AG04449 (cell line): ENCODE measurements at regions not wholly inside any gene's neighbourhood (a gene's known extent, or its start where the extent isn't known, plus 50 kb on each side); places are given as distances from the start of the nearest gene placed in this dataset.

ENCODE experiments used
- CTCF ChIA-PET: fragments of 350-600 bp; formaldehyde crosslinking; extraction: SDS; loops from one replicate; lab custom pipeline; 2021; ENCODE audit warnings: antibody characterized with exemption; lab: Yijun Ruan, JAX
- POLR2A ChIA-PET: fragments of 400-600, 350-600 bp; formaldehyde crosslinking; extraction: SDS; loops from one replicate; lab custom pipeline; 2020; ENCODE audit warnings: antibody characterized with exemption, inconsistent platforms; lab: Yijun Ruan, JAX
- DNase-seq: peaks from one replicate; pipeline ENCODE4 v3.0.0-alpha.2; 2010; ENCODE audit warnings: low read depth, low spot score
- H3K4me3 ChIP-seq: 2 replicates; pipeline ENCODE4 v1.5.1; 2011; ENCODE audit warnings: low read depth, mild to moderate bottlenecking, control low read depth, low read length
- TF ChIP-seq, protein P1 (sequence below): IDR thresholded peaks from one replicate; pipeline ENCODE4 v1.5.1; 2011; ENCODE audit warnings: mild to moderate bottlenecking, moderate library complexity, low read length, control low read depth, inconsistent platforms; ENCODE audit not compliant: insufficient read depth; ENCODE audit errors: missing control alignments

DNA sequence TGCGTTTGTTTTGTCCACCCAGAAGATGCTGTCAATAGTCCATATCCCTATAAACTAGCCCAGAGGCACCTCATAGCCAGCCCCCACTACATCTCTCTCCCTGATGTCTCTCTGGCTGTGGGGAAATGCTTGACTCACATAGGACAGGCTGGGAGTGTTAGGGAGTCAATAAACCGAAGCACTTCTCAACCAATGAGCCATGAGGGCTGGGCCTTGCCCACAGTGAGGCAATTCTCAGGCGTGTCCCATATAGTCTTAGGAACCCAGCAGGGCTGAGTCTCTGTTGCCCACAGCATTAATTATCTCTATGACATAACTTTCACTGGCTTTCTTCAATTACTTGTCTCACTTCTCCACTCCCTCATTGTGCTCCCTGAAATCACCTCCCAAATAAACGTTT lies 387.3 kb upstream of the CDH11 start:
- TF ChIP-seq, protein P1, sequence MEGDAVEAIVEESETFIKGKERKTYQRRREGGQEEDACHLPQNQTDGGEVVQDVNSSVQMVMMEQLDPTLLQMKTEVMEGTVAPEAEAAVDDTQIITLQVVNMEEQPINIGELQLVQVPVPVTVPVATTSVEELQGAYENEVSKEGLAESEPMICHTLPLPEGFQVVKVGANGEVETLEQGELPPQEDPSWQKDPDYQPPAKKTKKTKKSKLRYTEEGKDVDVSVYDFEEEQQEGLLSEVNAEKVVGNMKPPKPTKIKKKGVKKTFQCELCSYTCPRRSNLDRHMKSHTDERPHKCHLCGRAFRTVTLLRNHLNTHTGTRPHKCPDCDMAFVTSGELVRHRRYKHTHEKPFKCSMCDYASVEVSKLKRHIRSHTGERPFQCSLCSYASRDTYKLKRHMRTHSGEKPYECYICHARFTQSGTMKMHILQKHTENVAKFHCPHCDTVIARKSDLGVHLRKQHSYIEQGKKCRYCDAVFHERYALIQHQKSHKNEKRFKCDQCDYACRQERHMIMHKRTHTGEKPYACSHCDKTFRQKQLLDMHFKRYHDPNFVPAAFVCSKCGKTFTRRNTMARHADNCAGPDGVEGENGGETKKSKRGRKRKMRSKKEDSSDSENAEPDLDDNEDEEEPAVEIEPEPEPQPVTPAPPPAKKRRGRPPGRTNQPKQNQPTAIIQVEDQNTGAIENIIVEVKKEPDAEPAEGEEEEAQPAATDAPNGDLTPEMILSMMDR, result no peak
- ChIA-PET POLR2A (interaction anchor here (0.7 kb wide), 1 partner anchor 24 kb away, joined by 3 read pairs; no protein-coding TSS in a partner anchor), CTCF (no interaction called here)
- no peak overlapping the region for H3K4me3 ChIP-seq
- no peak for DNase-seq

DNA sequence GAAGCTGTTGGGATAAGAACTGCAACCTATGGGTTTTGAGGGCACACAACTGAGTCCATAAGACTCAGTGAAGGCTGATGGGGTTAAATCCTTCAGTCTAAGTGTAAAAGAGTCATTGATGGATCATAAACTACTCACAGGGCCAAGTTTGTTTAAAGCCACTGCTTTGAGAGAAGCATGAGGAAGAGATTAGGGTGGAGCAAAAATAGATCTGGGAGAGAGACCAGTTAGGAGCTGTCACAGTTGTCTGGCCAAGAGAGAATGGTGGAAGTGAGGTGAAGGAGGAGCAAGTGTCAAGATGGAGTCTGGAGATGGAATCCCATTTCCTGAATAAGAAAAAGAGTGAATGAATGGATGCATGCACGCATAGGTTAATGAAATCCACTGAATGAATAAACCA lies 379.1 kb upstream of the CDH11 start:
- TF ChIP-seq, protein P1, result no peak
- no peak for DNase-seq
- CTCF ChIA-PET, result no interaction called here
- POLR2A ChIA-PET, result no interaction called here
- H3K4me3 ChIP-seq, result no peak overlapping the region

DNA sequence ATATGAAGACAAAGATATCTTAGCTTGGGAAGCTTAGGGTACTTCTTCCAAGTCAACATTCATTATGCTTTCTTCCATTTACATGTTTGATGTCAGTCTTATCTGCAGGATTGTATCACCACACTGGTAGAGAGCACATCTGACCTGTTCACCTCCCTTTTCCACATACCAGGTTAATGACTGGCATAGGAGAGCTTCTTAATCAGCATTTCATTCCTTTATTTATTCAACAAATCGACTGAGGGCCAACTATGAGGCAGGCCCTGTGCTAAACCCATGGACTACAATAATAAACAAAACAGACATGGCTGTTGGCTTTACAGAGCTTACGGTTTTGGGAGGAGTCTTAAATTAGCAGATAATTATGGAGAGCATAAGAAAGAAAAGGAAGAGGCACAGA lies 378.1 kb upstream of the CDH11 start:
- H3K4me3 ChIP-seq, result no peak overlapping the region
- TF ChIP-seq, protein P1, result no peak
- ChIA-PET CTCF (no interaction called here), POLR2A (interaction anchor here (0.6 kb wide), 1 partner anchor 134 kb away, joined by 3 read pairs; no protein-coding TSS in a partner anchor)
- no peak for DNase-seq

DNA sequence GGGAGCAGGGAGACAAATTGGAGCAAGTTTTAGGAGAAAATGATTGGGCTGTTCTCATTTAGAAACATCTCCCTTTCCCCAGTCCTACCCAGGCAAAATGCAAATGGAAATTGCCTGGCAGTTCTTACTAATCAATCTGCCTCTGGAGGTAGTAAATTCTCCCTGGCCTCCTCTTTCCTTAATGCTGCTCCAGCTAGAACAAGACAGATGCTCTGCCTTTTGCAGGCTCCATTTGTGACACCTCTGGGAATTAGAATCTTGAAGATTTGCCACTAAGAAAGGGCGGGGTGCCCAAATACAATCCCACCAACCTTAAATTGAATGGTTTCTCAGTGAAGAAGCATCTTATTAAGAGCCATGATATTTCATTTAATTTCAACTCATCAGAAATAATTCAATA lies 377.7 kb upstream of the CDH11 start:
- POLR2A ChIA-PET, result interaction anchor here (0.6 kb wide), 1 partner anchor 133 kb away, joined by 3 read pairs; no protein-coding TSS in a partner anchor
- DNase-seq, result no peak
- TF ChIP-seq, protein P1, result no peak
- no peak overlapping the region for H3K4me3 ChIP-seq
- CTCF ChIA-PET, result no interaction called here

DNA sequence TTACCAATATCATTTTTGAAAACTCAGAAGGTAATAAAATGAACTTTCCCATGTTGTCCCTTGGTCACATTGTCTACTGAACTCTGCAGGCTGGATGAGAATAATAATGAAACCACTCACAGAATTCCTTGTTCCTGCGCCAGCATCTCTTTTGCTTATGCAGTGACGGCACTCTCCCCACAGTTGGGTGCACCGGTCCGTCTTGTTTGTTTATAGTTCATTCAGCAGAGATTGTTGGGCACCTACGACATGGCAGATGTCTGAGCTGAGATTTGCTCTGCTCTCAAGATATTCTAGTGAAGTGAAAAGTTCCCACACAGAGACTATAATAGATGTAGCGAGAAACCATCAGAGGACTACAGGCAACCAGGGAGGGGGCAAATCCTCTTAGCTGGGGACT lies 375.7 kb upstream of the CDH11 start:
- TF ChIP-seq, protein P1, result no peak
- H3K4me3 ChIP-seq, result no peak overlapping the region
- ChIA-PET POLR2A (no interaction called here), CTCF (no interaction called here)
- no peak for DNase-seq

DNA sequence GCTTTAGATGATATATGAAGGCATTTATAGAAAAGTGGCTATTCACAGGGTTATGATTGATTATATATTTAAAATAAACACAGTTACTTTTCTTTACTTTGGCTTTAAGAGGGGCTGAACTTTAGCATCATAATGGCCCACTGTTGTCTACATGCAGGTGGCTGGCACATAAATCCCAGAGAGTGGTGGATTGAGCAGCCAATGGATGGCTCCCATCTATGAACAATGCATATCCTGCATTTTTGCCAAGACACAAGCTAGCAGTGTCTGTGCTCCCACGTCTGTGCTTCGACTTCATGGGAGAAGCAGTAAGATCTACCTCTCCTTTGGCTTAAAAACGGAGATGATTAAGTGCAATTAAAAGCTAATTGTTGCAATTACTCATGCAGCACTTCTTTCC lies 373.2 kb upstream of the CDH11 start:
- TF ChIP-seq, protein P1, result no peak
- POLR2A ChIA-PET, result no interaction called here
- CTCF ChIA-PET, result no interaction called here
- no peak overlapping the region for H3K4me3 ChIP-seq
- no peak for DNase-seq
